Hematopoietic multipotent progenitor cell treated with erythropoietin and hydrocortisone succinate and interleukin-3 and kit ligand, for 15 days (in vitro differentiated cells): ENCODE measurements at regions not wholly inside any gene's neighbourhood (a gene's known extent, or its start where the extent isn't known, plus 50 kb on each side); places are given as distances from the start of the nearest gene placed in this dataset.
"Not testable (repeated sequence)": the region's sequence is repeated elsewhere in the genome, so short reads cannot be mapped to it uniquely, and the experiment has no call there.

Experiments
- DNase-seq: peaks from one replicate; pipeline ENCODE4 v3.0.0-alpha.2; 2015; ENCODE audit warnings: low spot score

GRCh38 chr5:36481454-36482120 lies 124.8 kb upstream of the SLC1A3 start:
- no peak for DNase-seq

GRCh38 chr5:36482812-36483211 lies 123.6 kb upstream of the SLC1A3 start:
- DNase-seq: no peak

GRCh38 chr5:36489505-36489904 lies 116.9 kb upstream of the SLC1A3 start:
- no peak for DNase-seq

- DNase-seq: no peak
These were observed 114.5 kb upstream of the SLC1A3 start for GRCh38 chr5:36491856-36492255.

- DNase-seq: no peak
These were observed 113.3 kb upstream of the SLC1A3 start for GRCh38 chr5:36492984-36493654.

- no peak for DNase-seq
These were observed 112.4 kb upstream of the SLC1A3 start for GRCh38 chr5:36494028-36494427.

GRCh38 chr5:36494841-36495601 lies 111.4 kb upstream of the SLC1A3 start:
- no peak for DNase-seq

- no peak for DNase-seq
These were observed 110.8 kb upstream of the SLC1A3 start for GRCh38 chr5:36495611-36496010.

- no peak for DNase-seq
These were observed 109.9 kb upstream of the SLC1A3 start for GRCh38 chr5:36496471-36496870.

- no peak for DNase-seq
These were observed 103.8 kb upstream of the SLC1A3 start for GRCh38 chr5:36502608-36503007.

GRCh38 chr5:36505021-36505420 lies 101.4 kb upstream of the SLC1A3 start:
- no peak for DNase-seq

- DNase-seq: peak; percentile 66
These were observed 99.0 kb upstream of the SLC1A3 start for GRCh38 chr5:36507332-36507952.

GRCh38 chr5:36508331-36508730 lies 98.1 kb upstream of the SLC1A3 start:
- DNase-seq: not testable (repeated sequence)

GRCh38 chr5:36513647-36514046 lies 92.8 kb upstream of the SLC1A3 start:
- DNase-seq: not testable (repeated sequence)

- DNase-seq: no peak
These were observed 86.5 kb upstream of the SLC1A3 start for GRCh38 chr5:36519881-36520280.

- DNase-seq: no peak
These were observed 85.2 kb upstream of the SLC1A3 start for GRCh38 chr5:36521219-36521618.

- DNase-seq: no peak
These were observed 84.3 kb upstream of the SLC1A3 start for GRCh38 chr5:36521838-36522745.

GRCh38 chr5:36522746-36523065 lies 83.7 kb upstream of the SLC1A3 start:
- DNase-seq: no peak

GRCh38 chr5:36523450-36523849 lies 83.0 kb upstream of the SLC1A3 start:
- no peak for DNase-seq

GRCh38 chr5:36523926-36524325 lies 82.5 kb upstream of the SLC1A3 start:
- DNase-seq: no peak

- DNase-seq: no peak
These were observed 79.9 kb upstream of the SLC1A3 start for GRCh38 chr5:36526537-36526936.

GRCh38 chr5:36528588-36528987 lies 77.8 kb upstream of the SLC1A3 start:
- DNase-seq: no peak
